HG03196 (cell line): ENCODE measurements at regions not wholly inside any gene's neighbourhood (a gene's known extent, or its start where the extent isn't known, plus 50 kb on each side); places are given as distances from the start of the nearest gene placed in this dataset.

Experiments used
- ATAC-seq: cut with Tn5 transposase; IDR thresholded peaks from one replicate; pipeline ENCODE4 v1.9.1; 2021; ENCODE audit not compliant: unreplicated experiment

DNA sequence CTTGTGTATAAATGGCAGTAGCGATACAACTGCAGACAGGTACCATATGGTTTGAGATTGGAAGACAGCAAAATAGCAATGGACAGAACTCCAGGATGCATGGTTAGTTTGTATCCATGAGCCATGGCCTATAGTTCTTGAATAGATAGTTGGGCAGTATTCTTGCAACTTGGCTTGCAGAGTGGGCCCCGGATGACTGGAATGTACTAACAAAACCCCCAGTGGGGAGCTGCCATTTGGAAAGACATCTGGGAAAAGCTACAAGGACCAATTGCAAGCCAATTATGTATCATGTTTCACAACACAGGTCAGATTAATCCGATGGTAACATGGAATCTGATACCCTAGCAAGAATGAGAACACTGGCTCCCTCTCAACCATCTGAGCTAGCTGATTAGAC lies 279.6 kb downstream of the RERGL start:
- ATAC-seq: no peak

DNA sequence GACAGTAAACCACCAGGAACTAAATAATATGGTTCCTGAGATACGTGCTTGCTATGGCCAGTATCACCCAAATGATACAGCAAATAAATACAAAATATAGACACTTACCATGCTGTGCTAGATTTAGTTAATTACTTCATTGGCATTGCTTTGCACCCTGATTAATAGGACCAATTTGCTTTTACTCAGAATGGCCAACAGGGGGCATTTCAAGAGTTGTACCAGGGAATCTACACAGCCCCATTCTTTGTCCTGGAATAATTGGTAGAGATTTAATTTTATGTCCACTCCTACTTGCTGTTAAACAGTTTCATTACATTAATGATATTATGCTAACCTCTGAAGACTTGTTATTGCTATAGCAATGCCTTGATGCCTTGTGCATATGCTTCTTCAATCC lies 280.8 kb downstream of the RERGL start:
- ATAC-seq: no peak

DNA sequence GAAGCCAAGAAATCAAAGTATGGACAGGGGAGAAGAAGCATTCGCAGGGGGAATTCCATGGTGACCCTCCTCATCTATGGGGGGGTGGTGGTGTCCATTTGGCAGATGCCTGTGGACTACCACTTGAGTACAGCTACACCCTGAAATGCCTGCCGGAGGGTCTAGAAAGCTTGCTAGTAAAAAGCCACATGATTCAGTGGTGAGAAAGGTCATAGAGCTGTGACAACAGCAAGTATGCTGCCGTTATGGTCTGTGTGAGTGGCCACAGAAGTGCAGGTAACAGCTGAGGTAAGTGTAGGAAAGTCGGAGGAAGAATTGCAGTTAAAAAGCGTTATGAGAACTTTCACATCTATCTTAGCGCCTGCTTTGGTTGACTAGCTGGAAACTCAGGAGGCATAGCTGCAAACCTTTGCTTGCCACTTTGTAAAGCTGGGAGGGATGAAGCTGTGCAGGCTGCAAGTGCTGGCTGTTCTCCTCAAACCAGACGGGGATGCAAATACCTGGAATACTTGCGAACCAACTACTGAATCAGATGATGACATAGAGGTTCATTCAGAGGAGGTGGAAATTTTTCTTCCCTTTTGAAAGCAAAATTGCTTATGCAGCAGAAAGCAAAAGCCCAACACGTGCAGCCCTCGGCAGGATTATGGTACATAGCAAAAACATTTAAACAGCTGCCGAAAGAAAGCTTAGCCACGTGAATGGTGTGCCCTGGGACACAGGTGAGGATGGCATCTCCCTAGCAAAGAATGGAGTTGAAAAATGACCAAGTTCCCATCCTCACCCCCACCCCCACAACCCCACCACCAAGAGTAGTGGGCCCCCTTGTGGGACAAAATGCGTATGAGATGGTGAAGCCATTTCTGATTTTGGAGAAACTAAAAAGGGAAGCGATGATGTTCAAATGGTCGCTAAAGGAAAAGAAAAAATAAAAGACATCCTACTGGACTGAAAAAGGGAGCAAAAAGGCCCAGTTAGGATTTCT lies 287.0 kb downstream of the RERGL start:
- ATAC-seq: no peak

DNA sequence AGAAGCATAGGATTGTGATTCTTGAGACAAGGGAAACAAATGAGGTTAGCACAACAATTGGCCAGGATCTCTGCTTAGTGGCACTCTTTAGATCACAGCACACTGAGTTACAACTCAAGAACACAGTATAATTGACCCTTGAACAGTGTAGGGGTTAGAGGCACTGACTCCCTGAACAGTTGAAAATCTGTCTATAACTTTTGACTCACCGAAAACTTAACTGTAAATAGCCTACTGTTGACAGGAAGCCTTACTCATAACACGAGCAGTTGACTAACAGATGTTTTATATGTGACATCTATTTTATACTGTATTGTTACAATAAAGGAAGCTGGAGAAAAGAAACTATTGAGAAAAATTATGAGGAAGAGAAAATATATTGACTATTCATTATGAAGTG lies 296.1 kb downstream of the RERGL start:
- no peak for ATAC-seq

DNA sequence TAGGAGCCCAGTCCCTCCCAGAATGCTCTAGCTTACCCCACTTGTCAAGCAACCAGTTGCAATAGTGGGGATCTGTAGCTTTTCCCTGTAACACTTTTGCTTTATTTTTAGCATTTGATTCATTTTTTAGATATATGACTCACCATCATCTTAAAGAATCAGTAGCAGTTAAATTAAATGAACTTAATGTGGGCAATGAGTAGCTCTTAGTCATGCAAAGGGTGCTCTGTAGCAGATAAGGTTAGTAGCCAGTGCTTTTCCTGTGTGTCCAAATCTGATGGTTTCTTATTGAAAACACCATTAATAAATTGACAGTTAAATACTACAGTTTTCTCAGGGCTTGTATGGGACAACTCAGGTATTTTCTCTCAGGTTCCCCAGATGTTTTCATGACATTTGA lies 311.8 kb downstream of the RERGL start:
- no peak for ATAC-seq

DNA sequence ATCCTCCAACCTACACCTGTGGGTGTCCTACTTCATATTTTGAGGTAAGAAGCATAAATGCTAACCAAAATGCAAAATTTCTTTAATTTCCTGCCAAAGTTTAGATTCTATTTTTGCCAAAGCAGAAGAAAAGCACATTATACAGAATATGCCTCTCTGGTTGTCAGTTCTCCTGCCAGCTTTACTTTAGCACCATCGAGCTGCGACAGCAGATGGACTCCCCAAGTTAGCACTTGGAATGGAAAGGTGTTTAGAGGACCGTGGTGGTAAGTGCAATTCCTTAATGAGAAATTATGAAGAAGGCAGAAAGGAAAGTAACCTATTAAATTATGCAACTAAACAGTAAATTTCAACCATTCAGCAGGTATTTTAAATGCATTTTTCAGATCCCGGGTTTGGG lies 326.6 kb downstream of the RERGL start:
- ATAC-seq: no peak

DNA sequence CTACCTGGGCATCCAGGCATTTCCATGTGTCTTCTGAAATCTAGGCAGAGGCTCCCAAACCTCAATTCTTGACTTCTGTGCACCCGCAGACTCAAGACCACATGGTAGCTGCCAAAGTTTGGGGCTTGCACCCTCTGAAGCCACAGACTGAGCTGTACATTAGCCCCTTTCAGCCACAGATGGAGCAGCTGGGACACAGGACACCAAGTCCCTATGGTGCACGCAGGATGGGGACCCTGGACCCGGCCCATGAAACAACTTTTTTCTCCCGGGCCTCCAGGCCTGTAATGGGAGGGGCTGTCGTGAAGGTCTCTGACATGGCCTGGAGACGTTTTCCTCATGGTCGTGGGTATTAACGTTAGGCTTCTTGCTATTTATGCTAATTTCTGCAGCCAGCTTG lies 330.0 kb downstream of the RERGL start:
- ATAC-seq: no peak
